ENCODE measurements at regions not wholly inside any gene's neighbourhood (a gene's known extent, or its start where the extent isn't known, plus 50 kb on each side); places are given as distances from the start of the nearest gene placed in this dataset.

- TF ChIP-seq CTCF (IDR thresholded peaks at IDR 0.05; ENCODE audit: low read length) = no peak
- no peak for TF ChIP-seq EZH2 (optimal IDR thresholded peaks at IDR 0.05; ENCODE audit: low read depth, low read length)
- no peak for TF ChIP-seq EZH2phosphoT487 (IDR thresholded peaks at IDR 0.05; ENCODE audit: low read length)
Measured at GRCh38 chr2:236887531-236887930, 198.2 kb upstream of the COPS8 start.
